Stomach (tissue), 4 donors: ENCODE measurements at regions not wholly inside any gene's neighbourhood (a gene's known extent, or its start where the extent isn't known, plus 50 kb on each side); places are given as distances from the start of the nearest gene placed in this dataset.

Experiments
- POLR2A ChIP-seq, 4 donors: fragments of 450-650 bp; IDR thresholded peaks; one replicate each; pipeline ENCODE4 v1.6.1; 2016; ENCODE audit warnings: antibody characterized with exemption in 4 of 4, control low read depth in 2 of 4, mild to moderate bottlenecking in 1 of 4, moderate library complexity in 1 of 4
- TF ChIP-seq, protein P1 (sequence below), 7 experiments: fragments of 450-650 bp in 4 of 7; fragments of 200-600 bp in 3 of 7; sonication (generic) in 3 of 7; IDR thresholded peaks; one replicate each; pipeline ENCODE4 v1.5.1; 2016 to 2019; ENCODE audit warnings: antibody characterized with exemption in 7 of 7, control low read depth in 2 of 7, mild to moderate bottlenecking in 1 of 7

DNA sequence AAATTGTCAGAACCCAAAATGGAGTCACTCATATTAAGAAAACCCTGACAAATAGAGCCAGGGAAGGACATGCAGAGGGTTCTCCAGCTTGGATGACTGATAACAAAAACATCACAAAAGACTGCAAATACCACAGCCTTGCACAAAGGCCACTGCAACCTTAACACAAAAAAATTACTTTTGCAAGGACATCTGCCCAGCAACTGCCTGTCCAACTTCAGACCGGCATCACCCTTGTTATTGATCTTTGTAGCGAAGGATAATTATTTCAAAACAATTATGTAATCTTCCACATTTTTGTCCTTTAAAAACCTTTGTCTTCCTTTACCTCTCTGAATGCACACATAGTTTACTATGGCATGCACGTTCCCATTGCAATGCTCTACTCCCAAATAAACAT is 100.6 kb upstream of the TBX3 start:
- TF ChIP-seq, protein P1, sequence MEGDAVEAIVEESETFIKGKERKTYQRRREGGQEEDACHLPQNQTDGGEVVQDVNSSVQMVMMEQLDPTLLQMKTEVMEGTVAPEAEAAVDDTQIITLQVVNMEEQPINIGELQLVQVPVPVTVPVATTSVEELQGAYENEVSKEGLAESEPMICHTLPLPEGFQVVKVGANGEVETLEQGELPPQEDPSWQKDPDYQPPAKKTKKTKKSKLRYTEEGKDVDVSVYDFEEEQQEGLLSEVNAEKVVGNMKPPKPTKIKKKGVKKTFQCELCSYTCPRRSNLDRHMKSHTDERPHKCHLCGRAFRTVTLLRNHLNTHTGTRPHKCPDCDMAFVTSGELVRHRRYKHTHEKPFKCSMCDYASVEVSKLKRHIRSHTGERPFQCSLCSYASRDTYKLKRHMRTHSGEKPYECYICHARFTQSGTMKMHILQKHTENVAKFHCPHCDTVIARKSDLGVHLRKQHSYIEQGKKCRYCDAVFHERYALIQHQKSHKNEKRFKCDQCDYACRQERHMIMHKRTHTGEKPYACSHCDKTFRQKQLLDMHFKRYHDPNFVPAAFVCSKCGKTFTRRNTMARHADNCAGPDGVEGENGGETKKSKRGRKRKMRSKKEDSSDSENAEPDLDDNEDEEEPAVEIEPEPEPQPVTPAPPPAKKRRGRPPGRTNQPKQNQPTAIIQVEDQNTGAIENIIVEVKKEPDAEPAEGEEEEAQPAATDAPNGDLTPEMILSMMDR (IDR thresholded peaks at IDR 0.05): no peak
- TF ChIP-seq POLR2A (IDR thresholded peaks at IDR 0.05): no peak
